ENCODE measurements at regions not wholly inside any gene's neighbourhood (a gene's known extent, or its start where the extent isn't known, plus 50 kb on each side); places are given as distances from the start of the nearest gene placed in this dataset.

DNA sequence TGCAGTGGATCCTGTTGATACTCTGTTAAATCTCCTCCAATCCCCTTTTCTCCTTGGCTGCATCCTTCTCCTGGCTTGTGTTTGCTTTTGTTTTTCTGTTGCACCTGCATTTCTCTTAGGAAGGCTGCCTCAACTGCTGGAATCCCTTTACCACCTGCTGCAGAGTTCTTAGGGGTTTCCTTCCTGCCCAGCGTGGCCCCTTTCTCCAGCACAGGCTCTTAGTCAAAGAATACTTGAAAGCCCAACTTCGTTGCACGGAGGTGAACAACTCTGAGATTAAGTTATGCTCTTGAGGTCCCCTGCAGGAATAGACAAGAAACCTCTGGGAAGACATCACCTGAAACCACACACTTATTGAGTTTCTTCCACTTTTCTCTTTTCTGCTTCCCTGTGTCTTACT, 121.6 kb upstream of the GRM7 start:
- Histone ChIP-seq H3K36me3 (no peaks in the 10 kb centered on the region), H3K27ac (no peak overlapping the region), H3K4me1 (no peaks in the 10 kb centered on the region), H3K4me3 (no peak overlapping the region), H3K9me3 (no peaks in the 10 kb centered on the region), H3K27me3 (no peaks in the 10 kb centered on the region)
- TF ChIP-seq, protein P1, sequence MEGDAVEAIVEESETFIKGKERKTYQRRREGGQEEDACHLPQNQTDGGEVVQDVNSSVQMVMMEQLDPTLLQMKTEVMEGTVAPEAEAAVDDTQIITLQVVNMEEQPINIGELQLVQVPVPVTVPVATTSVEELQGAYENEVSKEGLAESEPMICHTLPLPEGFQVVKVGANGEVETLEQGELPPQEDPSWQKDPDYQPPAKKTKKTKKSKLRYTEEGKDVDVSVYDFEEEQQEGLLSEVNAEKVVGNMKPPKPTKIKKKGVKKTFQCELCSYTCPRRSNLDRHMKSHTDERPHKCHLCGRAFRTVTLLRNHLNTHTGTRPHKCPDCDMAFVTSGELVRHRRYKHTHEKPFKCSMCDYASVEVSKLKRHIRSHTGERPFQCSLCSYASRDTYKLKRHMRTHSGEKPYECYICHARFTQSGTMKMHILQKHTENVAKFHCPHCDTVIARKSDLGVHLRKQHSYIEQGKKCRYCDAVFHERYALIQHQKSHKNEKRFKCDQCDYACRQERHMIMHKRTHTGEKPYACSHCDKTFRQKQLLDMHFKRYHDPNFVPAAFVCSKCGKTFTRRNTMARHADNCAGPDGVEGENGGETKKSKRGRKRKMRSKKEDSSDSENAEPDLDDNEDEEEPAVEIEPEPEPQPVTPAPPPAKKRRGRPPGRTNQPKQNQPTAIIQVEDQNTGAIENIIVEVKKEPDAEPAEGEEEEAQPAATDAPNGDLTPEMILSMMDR (IDR thresholded peaks at IDR 0.05): no peak
- no peak for TF ChIP-seq POLR2A (IDR thresholded peaks at IDR 0.05)
- no peak for DNase-seq

DNA sequence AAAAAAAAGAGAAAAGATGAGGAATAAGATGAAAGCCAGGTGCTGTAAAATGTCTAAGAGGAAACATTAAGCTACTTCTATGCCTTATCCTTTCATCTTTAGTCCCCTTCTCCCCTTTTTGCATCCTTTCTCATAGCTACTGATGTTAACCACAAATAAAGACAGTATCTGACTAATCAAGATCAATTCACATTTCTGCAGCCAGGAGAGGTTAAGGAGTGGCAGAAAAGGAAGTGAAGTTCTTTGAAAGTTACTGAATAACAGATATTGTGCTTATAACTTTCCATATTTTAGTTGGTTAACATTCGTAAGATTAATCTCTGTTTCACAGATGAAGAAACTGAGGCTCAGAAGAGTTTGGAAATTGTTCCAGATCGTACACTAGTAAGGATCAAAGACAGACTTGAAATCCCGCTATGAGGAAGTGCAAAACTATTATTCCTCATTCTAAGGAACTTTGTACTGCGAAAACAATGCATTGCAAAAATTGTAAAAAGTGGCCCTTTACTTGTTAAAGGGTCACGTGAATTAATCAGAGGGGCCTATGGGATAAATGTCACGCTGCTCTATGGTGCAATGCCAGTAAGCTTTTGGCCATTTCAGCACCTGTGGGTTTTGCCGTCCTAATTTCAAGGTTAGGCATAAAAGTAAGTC, 117.7 kb upstream of the GRM7 start:
- DNase-seq: no peak
- no peaks in the 10 kb centered on the region for H3K36me3 ChIP-seq
- H3K4me3 ChIP-seq: no peak overlapping the region
- no peaks in the 10 kb centered on the region for H3K4me1 ChIP-seq
- no peak overlapping the region for H3K27ac ChIP-seq
- TF ChIP-seq POLR2A (IDR thresholded peaks at IDR 0.05): no peak
- TF ChIP-seq, protein P1 (IDR thresholded peaks at IDR 0.05): peak in 3 of 6 experiments; percentile 48 to 63 (median 55)
- no peaks in the 10 kb centered on the region for H3K27me3 ChIP-seq
- no peaks in the 10 kb centered on the region for H3K9me3 ChIP-seq

DNA sequence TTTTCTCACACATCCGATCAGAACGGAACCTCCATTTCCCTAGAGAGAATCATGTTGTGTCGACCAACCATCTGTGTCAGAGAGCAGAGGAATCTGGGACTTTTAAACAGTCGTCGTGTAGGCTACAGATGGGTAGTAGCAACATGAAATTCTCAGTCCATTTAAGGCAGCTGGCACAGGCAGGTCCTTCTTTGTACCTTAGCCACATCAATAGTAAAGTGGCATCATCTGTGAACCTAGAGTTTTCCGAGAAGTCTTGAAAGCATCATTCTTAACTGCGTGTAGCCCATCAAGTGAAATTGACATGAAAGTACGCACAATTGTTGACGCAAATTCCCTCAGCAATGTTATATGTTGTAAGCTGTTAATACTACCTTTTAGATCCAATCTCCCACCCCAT, 114.5 kb upstream of the GRM7 start:
- Histone ChIP-seq H3K4me3 (no peak overlapping the region), H3K36me3 (no peaks in the 10 kb centered on the region)
- TF ChIP-seq, protein P1 (IDR thresholded peaks at IDR 0.05): no peak
- no peak for TF ChIP-seq POLR2A (IDR thresholded peaks at IDR 0.05)

DNA sequence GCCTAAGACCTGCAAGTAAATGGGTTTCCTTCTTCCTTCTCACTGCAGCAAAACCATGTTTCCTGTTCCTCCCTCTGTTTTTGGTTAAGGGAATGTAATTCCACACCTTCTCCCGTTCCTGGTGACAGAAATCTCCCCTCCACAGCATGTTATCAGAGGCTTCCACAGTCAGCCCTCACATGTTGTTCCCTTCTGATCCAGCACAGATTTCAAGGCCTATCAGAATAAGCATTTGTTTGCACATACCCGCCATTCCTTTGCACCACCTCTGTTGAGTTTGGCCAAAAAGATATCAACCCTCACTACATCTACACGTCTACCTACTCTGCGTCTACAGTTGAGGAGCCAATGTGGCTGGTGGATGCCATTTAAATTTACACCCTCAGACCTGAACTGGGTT, 113.9 kb upstream of the GRM7 start:
- Histone ChIP-seq H3K27ac (no peak overlapping the region), H3K36me3 (no peaks in the 10 kb centered on the region), H3K4me3 (no peak overlapping the region), H3K9me3 (no peaks in the 10 kb centered on the region), H3K4me1 (no peaks in the 10 kb centered on the region), H3K27me3 (no peaks in the 10 kb centered on the region)
- no peak for DNase-seq
- TF ChIP-seq POLR2A (IDR thresholded peaks at IDR 0.05): no peak
- TF ChIP-seq, protein P1 (IDR thresholded peaks at IDR 0.05): no peak

More for the DNA sequence above, 114.5 kb upstream of the GRM7 start:
- H3K27me3 ChIP-seq: no peaks in the 10 kb centered on the region
- no peak overlapping the region for H3K27ac ChIP-seq
- H3K4me1 ChIP-seq: no peaks in the 10 kb centered on the region
- no peaks in the 10 kb centered on the region for H3K9me3 ChIP-seq
- no peak for DNase-seq

DNA sequence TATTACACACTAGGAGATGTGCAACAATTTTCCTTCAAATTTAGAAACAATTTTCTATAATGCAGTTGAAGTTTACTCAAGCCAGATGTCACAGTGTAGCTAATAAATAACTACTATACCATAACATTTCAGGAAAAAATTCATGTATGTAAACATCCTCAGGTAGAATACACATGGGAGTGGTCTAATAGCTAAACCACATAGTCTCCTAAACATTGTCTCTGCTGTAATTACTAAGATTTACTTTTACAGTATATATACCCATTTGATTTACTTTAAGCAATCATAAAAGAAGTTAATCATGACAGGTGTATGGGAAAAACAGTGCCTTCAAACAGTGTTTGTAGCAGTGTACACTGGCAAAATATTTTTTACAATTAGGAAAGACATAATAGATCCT, 110.1 kb upstream of the GRM7 start:
- H3K4me1 ChIP-seq: peaks cover 0 to 4% (median 0%) of the 10 kb centered on the region in 4 donors
- no peak for TF ChIP-seq POLR2A (IDR thresholded peaks at IDR 0.05)
- TF ChIP-seq, protein P1 (IDR thresholded peaks at IDR 0.05): no peak
- H3K36me3 ChIP-seq: no peaks in the 10 kb centered on the region

More for the DNA sequence above, 110.1 kb upstream of the GRM7 start:
- H3K9me3 ChIP-seq: no peaks in the 10 kb centered on the region
- no peaks in the 10 kb centered on the region for H3K27me3 ChIP-seq
- DNase-seq: no peak
- no peak overlapping the region for H3K27ac ChIP-seq
- no peak overlapping the region for H3K4me3 ChIP-seq

Measured in Peyer's patch (tissue), 4 donors.